Eye (tissue), 1 donor: ENCODE measurements at regions not wholly inside any gene's neighbourhood (a gene's known extent, or its start where the extent isn't known, plus 50 kb on each side); places are given as distances from the start of the nearest gene placed in this dataset.

Experiments used
- DNase-seq: peaks from one replicate; pipeline ENCODE4 v3.0.0-alpha.2; 2015

DNA sequence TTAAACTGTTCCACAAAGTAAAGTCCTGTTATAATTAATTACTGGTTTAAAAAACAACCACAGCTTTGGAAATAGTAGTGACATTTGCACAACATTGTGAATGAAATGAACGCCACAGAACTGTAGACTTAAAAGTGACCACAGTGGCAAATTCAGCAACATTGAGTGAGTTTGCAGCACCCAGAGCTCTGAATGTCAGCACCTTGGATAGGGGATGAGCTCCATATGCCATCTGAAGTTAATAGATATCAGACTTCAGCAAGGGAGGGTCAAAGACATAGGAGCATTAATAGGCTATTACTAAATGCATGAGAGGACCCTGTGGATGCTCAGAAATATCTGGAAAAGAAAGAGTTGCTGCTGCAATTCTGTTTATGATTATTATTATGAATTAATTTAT is 55.3 kb upstream of the KCNIP4 start:
- DNase-seq: peak; percentile 5
